ENCODE measurements at regions not wholly inside any gene's neighbourhood (a gene's known extent, or its start where the extent isn't known, plus 50 kb on each side); places are given as distances from the start of the nearest gene placed in this dataset.

GRCh38 chr19:28640506-28640905, 572.4 kb downstream of the UQCRFS1 start:
- BruUV-seq (replicated peaks) = no TSS peak
- no peaks in the 10 kb centered on the region for H3K27me3 ChIP-seq (ENCODE audit: control insufficient read depth in 2 of 2, insufficient read depth in 2 of 2, low read length in 2 of 2)
- intact Hi-C loops (cut with micrococcal nuclease) (no loop called here), dilution Hi-C loops (cut with MboI; ENCODE audit: extremely low pct_ligation_motif_present, low sequenced_read_pairs) (no loop called here)
- no peak overlapping the region for H3K27ac ChIP-seq (ENCODE audit: insufficient read depth, low read depth, low read length)
- H3K4me2 ChIP-seq (ENCODE audit: insufficient read depth, low read length) = no peak overlapping the region
- H3K79me2 ChIP-seq (ENCODE audit: control insufficient read depth, insufficient read depth, low read length) = no peaks in the 10 kb centered on the region
- POLR2A ChIA-PET = no interaction called here
- no peak for FAIRE-seq
- H3K36me3 ChIP-seq (ENCODE audit: control insufficient read depth in 2 of 2, extremely low read depth in 1 of 2, insufficient read depth in 2 of 2, low read length in 2 of 2) = no peaks in the 10 kb centered on the region
- TF ChIP-seq JUN (IDR thresholded peaks at IDR 0.05; ENCODE audit: borderline replicate concordance, insufficient read depth, insufficient read length, low read depth) (no peak), POLR2A (IDR thresholded peaks at IDR 0.05; ENCODE audit: low read depth, low read length) (no peak), GATA2 (IDR thresholded peaks at IDR 0.05; ENCODE audit: insufficient read depth, insufficient read length, low read depth, low read length) (no peak)
- no peak for DNase-seq (ENCODE audit: low read depth, low spot score)
- no peak overlapping the region for H3K9ac ChIP-seq (replicated peaks; ENCODE audit: extremely low read depth, insufficient read depth, low read length)
- H2AFZ ChIP-seq (ENCODE audit: low read depth, low read length) = no peak overlapping the region
- no peak overlapping the region for H3K4me3 ChIP-seq (replicated peaks in 1 of 3; ENCODE audit: insufficient read depth in 1 of 3, low read depth in 1 of 3, low read length in 3 of 3)
- H3K9me1 ChIP-seq (replicated peaks; ENCODE audit: control insufficient read depth, extremely low read depth, insufficient read depth, low read length) = no peaks in the 10 kb centered on the region
- no peaks in the 10 kb centered on the region for H3K4me1 ChIP-seq (ENCODE audit: control insufficient read depth, extremely low read depth, insufficient read depth, low read length)
- no peaks in the 10 kb centered on the region for H3K9me3 ChIP-seq (replicated peaks; ENCODE audit: control insufficient read depth, insufficient read depth, low read length)
- CTCF ChIA-PET = no interaction called here
- no peaks in the 10 kb centered on the region for H4K20me1 ChIP-seq (replicated peaks; ENCODE audit: control insufficient read depth, extremely low read depth, insufficient read depth, low read length)

- H3K9me3 ChIP-seq (replicated peaks; ENCODE audit: control insufficient read depth, insufficient read depth, low read length) = no peaks in the 10 kb centered on the region
- dilution Hi-C loops (cut with MboI; ENCODE audit: extremely low pct_ligation_motif_present, low sequenced_read_pairs) (no loop called here), intact Hi-C loops (cut with micrococcal nuclease) (no loop called here)
- no peaks in the 10 kb centered on the region for H3K4me1 ChIP-seq (ENCODE audit: control insufficient read depth, extremely low read depth, insufficient read depth, low read length)
- no peaks in the 10 kb centered on the region for H3K36me3 ChIP-seq (ENCODE audit: control insufficient read depth in 2 of 2, extremely low read depth in 1 of 2, insufficient read depth in 2 of 2, low read length in 2 of 2)
- H3K9me1 ChIP-seq (replicated peaks; ENCODE audit: control insufficient read depth, extremely low read depth, insufficient read depth, low read length) = no peaks in the 10 kb centered on the region
- H2AFZ ChIP-seq (ENCODE audit: low read depth, low read length) = no peak overlapping the region
- H3K27ac ChIP-seq (ENCODE audit: insufficient read depth, low read depth, low read length) = no peak overlapping the region
- CTCF ChIA-PET = no interaction called here
- POLR2A ChIA-PET = no interaction called here
- no peaks in the 10 kb centered on the region for H3K27me3 ChIP-seq (ENCODE audit: control insufficient read depth in 2 of 2, insufficient read depth in 2 of 2, low read length in 2 of 2)
- DNase-seq (ENCODE audit: low read depth, low spot score) (no peak), FAIRE-seq (no peak)
- no peak overlapping the region for H3K4me2 ChIP-seq (ENCODE audit: insufficient read depth, low read length)
- no peaks in the 10 kb centered on the region for H4K20me1 ChIP-seq (replicated peaks; ENCODE audit: control insufficient read depth, extremely low read depth, insufficient read depth, low read length)
- H3K4me3 ChIP-seq (replicated peaks in 1 of 3; ENCODE audit: insufficient read depth in 1 of 3, low read depth in 1 of 3, low read length in 3 of 3) = no peak overlapping the region
- H3K9ac ChIP-seq (replicated peaks; ENCODE audit: extremely low read depth, insufficient read depth, low read length) = no peak overlapping the region
- H3K79me2 ChIP-seq (ENCODE audit: control insufficient read depth, insufficient read depth, low read length) = no peaks in the 10 kb centered on the region
- TF ChIP-seq MAX (IDR thresholded peaks at IDR 0.05; ENCODE audit: insufficient read depth, insufficient read length) (no peak), MYC (IDR thresholded peaks at IDR 0.05; ENCODE audit: low read depth, low read length) (no peak), JUN (IDR thresholded peaks at IDR 0.05; ENCODE audit: borderline replicate concordance, insufficient read depth, insufficient read length, low read depth) (no peak), POLR2AphosphoS5 (IDR thresholded peaks at IDR 0.05; ENCODE audit: insufficient read depth, low read depth, low read length) (no peak), CTCF (IDR thresholded peaks at IDR 0.05; ENCODE audit: extremely low read depth in 1 of 2, insufficient read depth in 1 of 2, low read depth in 1 of 2, low read length in 2 of 2) (no peak), POLR2A (IDR thresholded peaks at IDR 0.05; ENCODE audit: low read depth, low read length) (no peak), GATA2 (IDR thresholded peaks at IDR 0.05; ENCODE audit: insufficient read depth, insufficient read length, low read depth, low read length) (no peak), FOS (IDR thresholded peaks at IDR 0.05; ENCODE audit: borderline replicate concordance, insufficient read depth, low read length) (no peak), EZH2 (IDR thresholded peaks at IDR 0.05; ENCODE audit: borderline replicate concordance, low read depth, low read length, severe bottlenecking) (no peak)
- no TSS peak for BruUV-seq (replicated peaks)
Measured at GRCh38 chr19:28638445-28638844, 574.5 kb downstream of the UQCRFS1 start.

Data from endothelial cell of umbilical vein (primary cell).